ENCODE measurements at regions not wholly inside any gene's neighbourhood (a gene's known extent, or its start where the extent isn't known, plus 50 kb on each side); places are given as distances from the start of the nearest gene placed in this dataset.

- TF ChIP-seq CTCF (IDR thresholded peaks at IDR 0.05; ENCODE audit: low read depth, low read length) (no peak), POLR2A (IDR thresholded peaks at IDR 0.05; ENCODE audit: extremely low read depth, insufficient read length) (no peak), MAX (IDR thresholded peaks at IDR 0.05; ENCODE audit: low read depth, low read length) (no peak), MYC (IDR thresholded peaks at IDR 0.05; ENCODE audit: low read depth, low read length) (no peak)
Measured at GRCh38 chr14:27175489-27175888, 577.7 kb upstream of the NOVA1 start.
